H4 (cell line): ENCODE measurements at regions not wholly inside any gene's neighbourhood (a gene's known extent, or its start where the extent isn't known, plus 50 kb on each side); places are given as distances from the start of the nearest gene placed in this dataset.

Experiments
- DNase-seq: peaks from one replicate; pipeline ENCODE4 v3.0.0-alpha.2; 2015; ENCODE audit warnings: low spot score

DNA sequence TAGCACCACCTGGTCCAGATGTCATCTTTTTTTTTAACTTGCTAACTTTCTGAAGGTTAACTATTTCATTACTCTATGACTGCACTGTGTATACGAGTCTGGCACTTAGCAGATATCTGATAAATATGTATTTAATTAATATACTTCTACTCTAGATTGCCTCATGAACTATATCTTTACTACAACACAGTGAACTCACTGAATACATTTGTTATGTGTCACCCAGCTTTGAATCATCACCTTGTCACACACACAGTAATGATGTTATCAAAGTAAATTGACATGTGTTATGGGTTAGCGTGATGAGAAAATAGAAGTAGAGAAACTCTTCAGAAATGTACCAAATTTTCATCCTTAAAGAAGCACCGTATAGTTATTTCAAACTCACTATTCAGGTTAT lies 419.3 kb upstream of the ADGRL3 start:
- no peak for DNase-seq

DNA sequence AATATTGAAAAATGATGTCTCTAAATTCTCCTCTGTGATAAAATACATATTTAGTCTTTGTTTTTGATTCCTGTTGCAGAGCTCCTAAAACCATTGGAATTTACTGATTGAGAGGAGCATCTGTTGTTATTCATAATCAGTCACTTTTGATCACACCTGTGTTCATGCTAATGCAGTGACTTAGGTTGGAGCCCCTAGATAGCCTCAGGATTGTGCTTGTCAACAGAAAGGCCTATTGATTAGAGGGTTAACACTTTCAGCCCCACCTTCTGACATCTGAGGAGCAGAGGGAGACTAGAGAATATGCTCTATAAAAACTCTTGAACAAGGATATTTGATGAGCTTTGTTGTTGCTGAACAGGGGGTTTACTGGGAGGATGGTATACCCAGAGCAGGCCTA lies 409.5 kb upstream of the ADGRL3 start:
- DNase-seq = no peak

DNA sequence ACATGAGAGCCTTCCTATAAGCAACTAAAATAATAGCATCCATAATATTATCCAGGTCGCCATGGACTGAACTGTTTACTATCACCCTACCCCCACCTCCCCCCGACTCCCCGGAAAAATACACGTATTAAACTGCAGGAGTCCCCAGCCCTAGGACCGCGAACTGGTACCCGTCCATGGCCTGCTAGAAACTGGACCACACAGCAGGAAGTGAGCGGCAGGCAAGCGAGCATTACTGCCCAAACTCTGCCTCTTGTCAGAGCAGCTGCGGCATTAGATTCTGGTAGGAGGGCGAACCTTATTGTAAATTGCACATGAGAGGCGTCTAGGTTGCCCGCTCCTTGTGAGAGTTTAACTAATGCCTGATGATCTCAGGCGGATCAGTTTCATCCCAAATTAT lies 405.8 kb upstream of the ADGRL3 start:
- no peak for DNase-seq

DNA sequence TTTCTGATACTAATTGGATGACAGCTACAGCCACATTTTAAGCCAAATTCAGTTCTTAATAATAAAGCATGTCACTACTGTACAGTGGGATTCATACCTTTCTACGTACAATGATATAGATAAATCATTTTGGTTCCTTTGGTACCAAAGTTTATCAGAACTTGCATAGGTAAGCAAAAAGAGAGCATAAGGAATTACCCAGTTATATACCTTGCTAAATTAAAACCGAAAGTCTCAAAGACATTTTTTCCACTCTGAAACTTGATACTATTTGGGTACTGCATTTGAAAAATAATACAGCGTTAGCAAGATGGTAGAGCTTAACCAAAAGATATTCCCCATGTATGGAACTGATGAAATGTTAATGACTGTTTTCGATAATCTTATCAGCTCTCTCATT lies 400.9 kb upstream of the ADGRL3 start:
- DNase-seq = no peak

DNA sequence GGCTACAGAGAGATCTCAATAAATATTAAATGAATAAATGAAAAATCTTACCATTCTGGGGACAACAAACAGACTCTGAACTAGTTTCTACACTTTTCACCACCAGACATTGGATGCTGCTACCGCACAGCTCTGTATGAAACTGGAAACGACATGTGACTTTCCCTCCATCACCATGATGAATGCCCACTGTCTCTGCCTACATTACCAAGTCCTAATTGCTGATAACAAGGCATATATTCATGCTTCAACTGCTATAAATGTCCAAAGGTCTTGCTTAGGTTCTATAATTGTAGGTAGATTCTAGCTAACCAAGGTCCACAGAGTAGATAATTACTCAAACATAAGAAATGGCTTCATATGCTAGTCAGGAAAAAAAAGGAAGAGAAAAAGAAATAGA lies 399.4 kb upstream of the ADGRL3 start:
- DNase-seq = no peak

DNA sequence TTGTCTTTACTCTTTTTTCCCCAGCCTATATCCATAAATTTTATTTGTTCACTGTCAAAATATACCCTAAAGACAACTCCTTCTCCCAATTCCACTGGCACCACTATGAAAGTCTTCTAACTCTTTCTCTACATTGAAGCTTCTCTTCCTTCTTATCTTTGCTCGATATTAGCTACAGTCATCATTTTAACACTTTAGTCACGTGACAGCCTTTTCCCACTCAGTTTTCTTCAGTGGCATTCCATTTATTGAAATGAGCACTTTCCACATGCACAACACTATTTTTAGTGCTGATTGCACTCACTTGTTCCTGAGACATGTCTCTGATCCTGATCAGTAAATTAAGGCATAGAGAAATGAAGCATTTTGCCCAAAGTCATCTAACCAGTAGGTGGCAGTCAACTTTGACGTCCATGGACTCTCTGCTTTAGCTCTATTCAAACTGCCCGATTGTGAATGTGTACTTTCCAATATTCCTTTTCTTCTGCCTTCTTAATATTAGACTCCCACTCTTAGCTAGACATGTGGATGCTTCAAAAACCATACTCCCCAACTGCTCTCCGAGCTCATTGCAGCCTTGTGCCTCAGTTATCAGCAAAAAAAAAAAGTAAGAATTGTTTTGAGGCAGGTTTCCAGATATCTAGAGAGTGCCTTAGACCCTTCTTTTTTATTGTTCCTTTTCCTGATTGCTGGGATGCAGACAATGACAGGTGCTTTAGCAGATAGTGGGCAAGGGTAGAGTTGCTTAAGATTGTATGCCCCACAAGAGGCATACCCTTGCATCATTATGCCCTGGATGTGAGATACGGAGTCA lies 394.4 kb upstream of the ADGRL3 start:
- DNase-seq = peak; percentile 22

DNA sequence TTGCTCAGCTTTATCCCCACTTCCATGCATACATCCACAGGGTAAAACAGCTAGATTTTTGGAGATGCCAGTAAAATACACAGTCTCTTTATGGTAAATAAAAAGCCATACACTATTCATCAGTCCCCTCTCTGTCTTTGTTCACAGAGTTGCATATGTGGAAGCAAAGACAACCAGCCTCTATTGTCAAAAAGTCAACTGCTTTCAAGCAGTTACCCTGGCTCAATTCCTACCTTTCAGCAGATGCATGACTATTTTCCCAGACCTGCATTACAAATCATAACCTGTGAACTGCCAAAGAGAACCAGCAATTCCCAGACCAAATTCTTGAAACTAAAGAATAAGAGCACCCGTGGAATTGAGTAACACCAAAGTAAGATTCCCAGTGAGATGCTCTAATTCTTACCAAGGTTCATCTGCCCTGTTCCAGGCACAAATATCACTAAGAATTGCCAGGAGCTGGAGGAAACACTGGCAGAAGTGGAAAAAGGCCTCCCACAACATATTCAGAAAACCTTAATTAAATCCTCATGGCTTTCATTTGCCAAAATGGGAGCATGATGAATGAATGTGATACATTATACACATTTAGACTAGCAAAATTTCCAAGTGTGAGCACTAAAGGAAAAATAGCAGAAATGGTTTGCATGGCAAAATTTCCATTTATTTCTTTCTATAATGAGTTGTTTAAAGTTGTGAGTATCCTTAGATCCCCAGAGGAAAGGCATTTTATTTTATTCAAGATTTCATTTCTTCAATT lies 391.2 kb upstream of the ADGRL3 start:
- no peak for DNase-seq

DNA sequence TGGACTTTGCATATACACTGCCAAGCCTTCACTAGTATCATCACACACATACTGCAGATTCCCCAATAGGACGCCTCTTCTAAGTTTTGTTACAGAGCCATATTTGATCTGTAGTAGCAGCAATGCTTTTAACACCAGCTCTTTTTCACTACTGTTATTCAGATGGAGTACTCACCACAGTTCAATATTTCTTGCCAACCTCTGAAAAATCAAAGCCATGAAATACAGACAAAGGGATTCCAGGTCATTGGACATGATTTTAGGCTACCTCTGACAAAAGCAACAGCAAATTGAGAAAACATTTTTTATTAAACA lies 390.7 kb upstream of the ADGRL3 start:
- no peak for DNase-seq

DNA sequence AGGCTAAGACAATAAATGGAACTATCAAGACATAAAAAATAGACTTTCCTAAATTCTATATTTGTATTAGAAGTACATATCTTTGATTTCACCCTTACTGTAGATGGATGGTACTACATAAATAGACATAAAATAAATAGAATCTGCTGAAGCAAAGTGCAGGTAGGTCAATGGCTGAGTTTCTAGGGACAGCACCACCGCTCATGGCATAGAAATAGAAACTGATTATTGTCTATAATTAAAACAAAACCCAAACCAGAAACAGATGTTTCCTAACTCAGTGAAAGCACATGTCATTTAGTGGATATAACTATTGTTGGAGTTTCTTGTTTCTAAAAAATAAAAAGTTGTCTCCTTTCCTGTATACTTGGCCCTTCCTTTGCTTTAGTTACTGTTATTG lies 387.3 kb upstream of the ADGRL3 start:
- no peak for DNase-seq

DNA sequence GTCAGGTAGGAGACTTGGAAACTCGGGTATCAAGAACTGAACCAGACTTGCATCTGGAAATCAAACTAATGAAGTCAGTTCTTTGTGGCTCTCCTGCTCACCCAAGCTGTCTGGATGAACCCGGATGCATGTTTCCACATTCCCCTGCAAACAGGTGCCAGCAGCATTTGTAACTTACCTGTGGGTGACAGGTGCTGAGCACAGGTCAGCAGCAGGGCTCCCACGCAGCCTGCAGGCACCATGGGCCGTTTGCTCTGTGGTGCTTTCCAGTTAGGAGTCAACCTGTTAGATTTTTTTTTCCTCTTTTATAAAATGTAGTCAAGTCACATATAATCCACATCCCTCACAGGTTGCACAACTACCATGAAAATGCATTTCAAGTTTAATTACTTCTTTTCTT lies 385.6 kb upstream of the ADGRL3 start:
- DNase-seq = no peak

DNA sequence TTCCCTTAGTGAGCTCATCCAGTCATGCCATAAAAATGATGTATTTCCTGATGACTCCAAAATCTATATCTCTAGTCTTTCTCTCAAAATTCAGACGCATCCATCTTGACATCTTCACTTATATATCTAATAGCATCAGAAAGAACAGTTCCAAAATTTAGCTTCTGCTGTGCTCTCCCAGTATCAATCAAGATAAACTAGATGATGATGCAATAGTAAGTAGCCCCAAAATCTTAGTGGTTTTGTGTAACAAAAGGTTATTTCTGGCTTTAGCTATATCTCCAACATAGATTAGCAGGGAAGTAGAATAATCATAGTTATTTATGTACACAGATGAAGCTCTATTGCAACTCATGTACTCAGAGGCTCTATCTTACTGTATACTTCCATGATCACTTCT lies 382.5 kb upstream of the ADGRL3 start:
- DNase-seq = no peak

DNA sequence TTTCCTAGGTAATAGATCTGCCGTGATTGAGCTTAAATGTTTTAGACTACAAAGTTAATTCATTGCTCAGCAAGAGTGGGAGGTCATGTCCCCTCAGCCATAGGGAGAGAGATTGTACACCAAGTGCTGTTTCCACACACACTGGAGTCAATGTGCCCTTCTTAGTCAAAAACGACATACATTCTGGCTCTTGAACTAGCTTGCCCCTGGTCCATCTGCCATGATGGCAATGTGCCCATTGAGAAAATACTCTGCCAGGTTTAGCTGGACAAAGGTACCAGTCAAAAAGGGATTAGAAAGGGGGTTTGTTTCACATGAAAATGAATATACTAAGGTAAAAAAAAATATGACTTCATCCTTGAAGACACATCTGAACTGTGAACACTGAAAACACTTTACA lies 377.1 kb upstream of the ADGRL3 start:
- no peak for DNase-seq

DNA sequence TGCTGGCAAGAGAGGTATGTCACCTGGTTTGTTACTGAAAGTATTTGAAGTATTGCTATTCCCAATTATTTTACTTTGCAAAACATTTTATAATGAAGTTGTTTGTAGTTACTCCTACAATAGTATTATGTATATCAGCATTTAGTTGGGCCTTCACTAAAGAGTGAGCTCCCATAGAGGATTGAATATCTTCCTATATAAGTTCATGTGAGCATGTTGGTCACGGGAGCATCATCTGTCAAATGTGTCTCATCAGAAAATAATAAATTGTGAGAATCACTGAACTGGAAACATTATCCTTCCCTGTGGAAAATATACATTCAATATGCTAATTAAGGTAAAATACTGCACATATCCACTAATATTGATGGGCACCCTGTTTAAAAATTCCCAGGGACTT lies 360.1 kb upstream of the ADGRL3 start:
- no peak for DNase-seq

DNA sequence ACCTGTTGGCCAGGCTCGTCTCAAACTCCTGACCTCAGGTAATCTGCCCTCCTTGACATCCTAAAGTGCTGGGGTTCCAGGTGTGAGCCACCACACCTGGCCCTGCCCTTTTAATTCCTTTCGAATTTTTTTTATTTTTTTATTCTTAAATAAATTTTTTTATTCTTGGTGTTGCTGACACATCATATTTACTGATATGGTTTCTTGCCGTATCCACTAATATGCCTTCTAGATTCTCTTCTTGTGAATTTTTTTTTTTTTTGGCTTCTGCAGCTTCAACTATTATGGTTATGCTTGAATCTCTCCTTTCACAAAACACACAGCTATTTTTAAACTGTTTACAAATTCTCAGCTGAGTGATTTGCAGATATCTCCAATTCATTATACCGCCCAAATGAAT lies 353.4 kb upstream of the ADGRL3 start:
- no peak for DNase-seq

DNA sequence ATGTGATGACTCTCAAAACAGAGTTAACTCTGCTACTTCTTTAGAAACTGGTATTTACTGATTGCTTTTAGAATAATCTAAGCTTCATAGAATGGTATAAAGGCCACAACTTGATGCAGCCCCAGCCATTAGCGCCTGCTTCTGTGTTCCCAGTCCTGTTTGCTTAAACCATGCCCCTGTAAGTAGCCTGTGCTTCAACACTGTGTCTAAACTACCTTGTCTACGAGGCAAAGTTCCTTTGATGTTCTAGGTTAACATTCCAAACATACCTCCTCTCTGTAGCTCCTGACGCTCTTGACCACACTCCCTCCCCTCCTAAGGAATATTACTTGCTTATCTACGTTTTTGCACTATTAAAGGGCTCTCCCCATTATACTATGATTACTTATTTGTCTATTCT lies 352.5 kb upstream of the ADGRL3 start:
- DNase-seq = no peak

DNA sequence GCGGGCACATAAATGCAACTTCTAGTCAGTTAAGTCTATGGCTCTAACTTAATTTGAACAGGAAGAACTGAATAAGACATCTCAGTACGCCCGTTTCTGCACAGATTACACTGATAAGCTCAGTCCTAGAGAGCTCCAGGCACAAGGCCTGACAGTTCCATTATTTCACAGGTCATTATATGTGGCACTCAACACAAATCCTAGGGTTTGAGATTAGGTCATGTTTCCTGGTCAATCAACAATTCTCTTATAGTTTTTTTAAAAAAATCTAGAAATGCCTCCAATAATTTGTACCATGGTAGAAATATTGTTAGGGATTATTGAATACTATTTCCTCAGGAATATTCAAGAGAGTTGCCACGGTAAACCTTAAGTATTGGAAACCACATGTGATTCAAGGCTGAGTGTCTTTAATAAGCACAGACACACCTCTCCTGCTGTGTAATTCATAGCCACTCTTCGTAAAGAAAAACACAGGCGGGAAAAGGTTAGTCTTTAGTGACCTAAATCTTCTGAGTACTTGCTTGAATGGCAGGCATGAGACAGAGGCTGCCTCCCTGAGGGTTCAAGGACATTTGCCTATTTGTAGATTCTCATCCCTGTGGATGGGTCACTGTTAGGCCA lies 342.9 kb upstream of the ADGRL3 start:
- DNase-seq = no peak

DNA sequence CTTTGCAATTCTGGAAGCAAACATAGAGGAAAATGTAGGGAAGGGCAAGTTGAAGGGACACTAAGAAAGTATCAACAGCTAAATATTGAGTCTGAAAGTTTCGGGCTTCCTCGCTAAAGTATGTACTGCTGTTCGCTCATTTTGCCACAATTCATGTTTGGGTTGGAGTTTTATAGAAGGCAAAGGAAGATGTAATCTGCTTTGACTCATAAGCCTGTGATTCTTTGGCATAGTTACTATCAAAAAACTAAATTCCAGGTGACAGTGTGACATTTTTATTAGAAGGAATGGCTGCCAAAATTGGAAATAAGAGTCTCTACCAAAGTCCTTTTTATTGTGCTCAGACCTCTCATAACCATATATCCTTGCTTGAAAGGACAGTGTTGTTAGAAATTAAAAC lies 336.7 kb upstream of the ADGRL3 start:
- no peak for DNase-seq

DNA sequence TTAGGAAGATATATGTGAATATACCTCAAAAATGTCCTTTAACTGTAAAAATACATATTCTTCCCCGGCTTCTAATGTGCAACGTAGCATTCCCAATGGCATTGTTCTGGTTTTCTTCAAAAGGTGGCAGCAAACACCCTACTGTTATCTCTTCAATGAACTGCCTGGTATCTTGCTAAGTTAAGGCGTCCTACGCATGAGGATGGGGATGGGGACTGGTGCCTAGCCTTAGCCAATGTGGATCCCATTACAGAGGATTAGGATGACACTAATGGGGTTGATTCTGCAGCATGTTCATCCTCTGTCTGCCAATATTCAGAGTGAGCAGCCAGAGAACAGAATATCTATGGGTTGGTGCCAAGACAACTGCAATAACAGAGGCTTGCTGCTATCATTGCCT lies 334.9 kb upstream of the ADGRL3 start:
- DNase-seq = no peak

DNA sequence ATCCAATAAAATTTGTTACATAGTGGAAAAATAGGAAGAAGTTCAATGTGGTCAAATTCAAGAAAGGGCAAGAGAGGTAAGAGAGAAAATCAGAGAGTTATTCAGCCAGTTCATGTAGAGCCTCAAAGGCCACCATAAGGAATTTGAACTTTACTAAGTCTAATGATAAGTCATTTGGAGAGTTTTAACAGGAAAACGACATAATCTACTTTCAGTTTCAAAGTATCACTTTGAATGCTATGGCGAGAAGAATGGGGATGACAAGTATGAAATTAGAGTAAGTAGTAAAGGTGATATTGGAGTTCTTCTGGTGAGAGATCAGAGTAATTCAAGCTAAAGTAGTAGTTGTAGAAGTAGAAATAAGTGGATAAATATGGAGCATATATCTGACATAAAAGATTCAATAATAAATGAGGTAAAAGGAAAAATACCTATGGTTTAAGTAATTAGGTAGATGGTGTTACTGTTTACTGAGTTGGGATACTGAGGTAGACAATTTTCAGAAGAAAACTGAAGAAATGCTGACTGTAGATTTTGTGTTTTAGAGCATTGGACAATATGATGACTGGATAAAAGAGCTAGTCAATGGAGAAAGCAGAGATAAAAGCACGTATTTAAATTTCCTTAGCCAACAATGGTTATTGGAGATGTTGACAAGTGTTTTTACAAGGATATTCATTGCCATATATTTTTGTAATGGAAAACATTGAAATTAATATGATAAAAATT lies 331.7 kb upstream of the ADGRL3 start:
- DNase-seq = no peak

DNA sequence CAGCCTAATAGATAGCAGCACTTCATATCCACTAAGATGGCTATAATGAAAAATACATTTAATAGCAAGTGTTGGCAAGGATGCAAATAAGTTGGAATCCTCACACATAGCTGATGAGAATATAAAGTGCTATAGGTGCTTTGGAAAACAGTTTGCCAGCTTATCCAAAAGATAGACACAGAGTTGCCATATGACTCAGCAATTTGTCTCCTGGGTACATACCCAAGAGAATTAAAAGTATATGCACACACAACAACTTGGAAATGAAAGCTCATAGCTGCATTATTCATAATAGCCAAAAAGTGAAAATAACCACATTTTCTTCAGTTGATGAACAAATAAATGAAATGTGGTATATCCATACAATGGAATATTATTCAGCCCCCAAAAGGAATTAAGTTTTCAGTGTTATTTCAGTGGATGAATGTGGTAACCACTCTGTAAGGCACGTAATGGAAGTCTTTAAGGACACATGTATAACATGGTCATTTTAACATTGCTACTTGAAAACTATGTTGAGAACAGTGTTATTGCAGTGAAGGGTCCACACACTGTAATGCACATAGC lies 320.9 kb upstream of the ADGRL3 start:
- no peak for DNase-seq

DNA sequence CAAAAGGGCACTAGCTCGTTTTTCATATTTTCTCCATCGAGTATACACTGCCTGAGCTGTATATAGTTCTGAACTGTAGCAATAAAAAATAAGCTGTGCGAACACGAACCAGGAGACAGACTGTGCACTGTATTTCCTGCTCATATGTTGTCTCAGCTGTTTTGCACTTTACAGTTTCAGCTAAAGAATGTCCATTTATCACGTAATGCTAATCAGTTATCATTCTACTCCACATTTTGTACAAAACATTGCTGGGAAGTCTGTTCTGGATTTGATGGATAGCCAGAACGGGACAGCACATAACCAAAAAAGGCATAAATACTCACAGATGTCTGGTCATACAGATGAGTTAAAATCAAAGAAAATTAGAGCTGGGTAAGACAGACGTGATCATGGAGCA lies 315.5 kb upstream of the ADGRL3 start:
- DNase-seq = no peak

DNA sequence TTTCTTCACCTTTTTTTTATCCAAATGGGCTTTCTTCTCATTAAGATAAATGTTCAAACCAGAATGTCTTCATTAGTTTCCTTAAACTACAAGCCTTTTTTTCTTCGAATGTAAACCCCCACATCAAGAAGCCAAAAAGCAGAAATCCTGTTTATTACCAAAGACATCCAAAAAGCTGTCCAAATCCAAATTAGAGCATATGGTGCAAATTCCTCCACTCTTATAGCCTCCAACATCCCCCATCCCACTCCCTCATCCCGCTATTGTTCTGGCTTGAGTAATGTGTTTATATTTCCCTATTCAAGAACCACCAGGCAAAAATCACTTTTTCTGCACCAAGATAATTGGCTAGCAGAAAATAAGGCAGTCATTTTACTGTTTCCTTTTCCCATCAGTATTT lies 315.1 kb upstream of the ADGRL3 start:
- DNase-seq = no peak
